ENCODE measurements at regions not wholly inside any gene's neighbourhood (a gene's known extent, or its start where the extent isn't known, plus 50 kb on each side); places are given as distances from the start of the nearest gene placed in this dataset.

- no peak for TF ChIP-seq CTCF (conservative IDR thresholded peaks at IDR 0.05)
- Mint-ChIP-seq H3K36me3 (ENCODE audit: insufficient read depth in 1 of 3, low read depth in 3 of 3) (no peaks in the 10 kb centered on the region), H3K27ac (no peak overlapping the region), H3K4me3 (no peak overlapping the region), H3K4me1 (peaks cover 9 to 14% of the 10 kb centered on the region in 2 experiments), H3K27me3 (ENCODE audit: low read depth) (no peaks in the 10 kb centered on the region; the same call in 1 of the 2 replicates), H3K9me3 (no peaks in the 10 kb centered on the region; a peak in 1 of 5 replicates)
- Histone ChIP-seq H3K79me1 (ENCODE audit: insufficient read depth, low read depth, low read length, poor library complexity, severe bottlenecking) (no peaks in the 10 kb centered on the region), H2BK12ac (ENCODE audit: insufficient read length, low read depth, low read length) (no peak overlapping the region), H3K9ac (ENCODE audit: extremely low read depth, insufficient read length, low read length) (no peak overlapping the region), H4K20me1 (ENCODE audit: control insufficient read depth, insufficient read depth, insufficient read length) (no peaks in the 10 kb centered on the region), H4K91ac (ENCODE audit: insufficient read length, low read depth, low read length) (no peak overlapping the region), H2BK120ac (ENCODE audit: low read depth, low read length, poor library complexity, severe bottlenecking) (no peak overlapping the region), H4K5ac (ENCODE audit: insufficient read length, low read depth, low read length) (no peak overlapping the region), H3K14ac (ENCODE audit: insufficient read depth, low read length) (no peak overlapping the region), H3K9me3 (ENCODE audit: control insufficient read depth, low read depth, low read length) (no peaks in the 10 kb centered on the region), H3K4me2 (ENCODE audit: insufficient read depth, insufficient read length, low read length) (no peak overlapping the region), H3K56ac (ENCODE audit: insufficient read length, low read depth, low read length) (no peak overlapping the region), H3K18ac (ENCODE audit: insufficient read length, low read depth, low read length) (no peak overlapping the region), H3K27me3 (ENCODE audit: insufficient read depth, low read length) (no peaks in the 10 kb centered on the region), H3K23ac (ENCODE audit: insufficient read length, low read depth, low read length) (no peak overlapping the region), H3T11ph (ENCODE audit: low read length) (no peak overlapping the region), H2BK5ac (ENCODE audit: insufficient read length, low read length) (no peak overlapping the region), H3K4ac (ENCODE audit: low read depth, low read length) (no peak overlapping the region), H3K4me1 (ENCODE audit: insufficient read depth, low read length) (peaks cover 4% of the 10 kb centered on the region; the same call in 1 of the 2 replicates), H2AFZ (ENCODE audit: low read length) (no peak overlapping the region), H3K79me2 (ENCODE audit: insufficient read depth, low read length) (no peaks in the 10 kb centered on the region), H3K27ac (ENCODE audit: insufficient read length, low read depth, low read length) (no peak overlapping the region), H2AK5ac (ENCODE audit: insufficient read length, low read length) (no peak overlapping the region), H4K8ac (replicated peaks; ENCODE audit: insufficient read length, low read depth, low read length) (no peak overlapping the region), H2BK20ac (ENCODE audit: low read depth, low read length, poor library complexity, severe bottlenecking) (no peak overlapping the region), H2BK15ac (ENCODE audit: low read depth, low read length) (no peak overlapping the region), H3K23me2 (ENCODE audit: insufficient read length, low read depth, low read length, poor library complexity, severe bottlenecking) (no peaks in the 10 kb centered on the region)
- no CpG with 5 or more reads among the region's 2 CpGs for WGBS (ENCODE audit: extremely low coverage, insufficient read length, low lambda C conversion rate)
- DNase-seq = no peak
Measured at GRCh38 chr2:38149531-38149930, 73.6 kb upstream of the CYP1B1 start.
